SU-DHL-6 (cell line): ENCODE measurements at regions not wholly inside any gene's neighbourhood (a gene's known extent, or its start where the extent isn't known, plus 50 kb on each side); places are given as distances from the start of the nearest gene placed in this dataset.

Source experiments
- H2AFZ ChIP-seq: fragments of 200-600 bp; sonication (generic); 2 replicates; pipeline ENCODE4 v1.6.1; 2014; ENCODE audit warnings: low read depth, mild to moderate bottlenecking, moderate library complexity, mixed read lengths, antibody characterized with exemption, low read length; ENCODE audit not compliant: severe bottlenecking
- H3F3A ChIP-seq: fragments of 200-600 bp; shearing (Covaris generic); 2 replicates; pipeline ENCODE4 v1.6.0; 2016; ENCODE audit warnings: antibody characterized with exemption, mild to moderate bottlenecking; ENCODE audit not compliant: insufficient read depth
- H3K27ac ChIP-seq: fragments of 200-600 bp; sonication (generic); 2 replicates; pipeline ENCODE4 v1.5.1; 2016; ENCODE audit warnings: low read depth, mild to moderate bottlenecking, low read length, moderate library complexity, mixed read lengths
- H3K27me3 ChIP-seq: fragments of 200-600 bp; sonication (generic), shearing (Covaris generic); 2 replicates; pipeline ENCODE4 v1.6.0; 2014; ENCODE audit warnings: mild to moderate bottlenecking, low read length
- H3K36me3 ChIP-seq: fragments of 200-600 bp; sonication (generic); 2 replicates; pipeline ENCODE4 v1.6.1; 2014; ENCODE audit warnings: mild to moderate bottlenecking, low read length, mixed read lengths
- H3K4me2 ChIP-seq: fragments of 300-600, 200-600 bp; shearing (Covaris generic), sonication (generic); 2 replicates; pipeline ENCODE4 v1.6.0; 2014; ENCODE audit warnings: low read length, low read depth, mild to moderate bottlenecking; ENCODE audit not compliant: poor library complexity, severe bottlenecking
- H3K4me3 ChIP-seq: fragments of 200-600 bp; sonication (generic); 2 replicates; pipeline ENCODE4 v1.5.1; 2014; ENCODE audit warnings: antibody characterized with exemption, low read length, mild to moderate bottlenecking, mixed read lengths; ENCODE audit not compliant: insufficient read depth, poor library complexity, severe bottlenecking
- H3K79me2 ChIP-seq: fragments of 200-600 bp; sonication (generic); 2 replicates; pipeline ENCODE4 v1.6.1; 2014; ENCODE audit warnings: mild to moderate bottlenecking, low read length, moderate library complexity; ENCODE audit not compliant: insufficient read depth
- H3K9ac ChIP-seq: fragments of 200-600 bp; sonication (generic); 2 replicates; pipeline ENCODE4 v1.7.0; 2014; ENCODE audit warnings: mild to moderate bottlenecking, low read length
- H3K9me2 ChIP-seq: fragments of 200-600 bp; sonication (generic); replicated peaks from 2 replicates; pipeline ENCODE4 v1.6.1; 2014; ENCODE audit warnings: low read length; ENCODE audit not compliant: insufficient read depth
- H3K9me3 ChIP-seq: fragments of 200-600 bp; sonication (generic); 2 replicates; pipeline ENCODE4 v1.6.1; 2014; ENCODE audit warnings: low read length, mixed read lengths; ENCODE audit not compliant: insufficient read depth
- H4K20me1 ChIP-seq: fragments of 200-600 bp; sonication (generic); 2 replicates; pipeline ENCODE4 v1.6.1; 2014; ENCODE audit warnings: low read depth, mild to moderate bottlenecking, antibody characterized with exemption, low read length, moderate library complexity, mixed read lengths
- EZH2phosphoT487 ChIP-seq: fragments of 200-600 bp; sonication (generic), shearing (Covaris generic); conservative IDR thresholded peaks from 2 replicates; pipeline ENCODE4 v1.6.1; 2018; ENCODE audit warnings: mild to moderate bottlenecking, antibody characterized with exemption, low read length, moderate library complexity, mixed read lengths
- TF ChIP-seq, protein P1 (sequence below): fragments of 200-600 bp; sonication (generic); IDR thresholded peaks from one replicate; pipeline ENCODE4 v1.5.1; 2017; ENCODE audit warnings: antibody characterized with exemption, mild to moderate bottlenecking, low read length, moderate library complexity; ENCODE audit not compliant: insufficient read depth, poor library complexity, severe bottlenecking

DNA sequence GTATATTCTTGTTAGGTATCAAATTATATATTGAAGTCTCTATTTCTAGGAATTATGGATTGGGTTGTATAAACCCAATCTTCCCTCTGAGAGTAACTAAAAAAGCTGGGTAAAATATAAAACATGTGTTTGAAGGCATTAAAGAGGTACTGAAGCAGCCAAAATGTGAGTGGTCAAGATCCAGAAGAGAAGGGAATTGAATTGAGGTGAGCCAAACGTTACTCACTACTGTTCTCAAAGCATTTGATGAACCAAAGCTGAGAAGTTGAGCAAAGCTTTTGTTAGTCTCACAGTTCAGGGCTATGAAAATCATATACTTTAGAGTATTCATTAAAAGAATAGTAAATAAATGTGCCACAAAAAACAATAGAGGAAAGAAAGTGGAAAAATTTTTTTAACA lies 365.8 kb downstream of the BCKDHB start:
- no peaks in the 10 kb centered on the region for H3F3A ChIP-seq
- no peaks in the 10 kb centered on the region for H3K27me3 ChIP-seq
- no peak overlapping the region for H3K4me2 ChIP-seq
- H3K79me2 ChIP-seq: no peaks in the 10 kb centered on the region
- H3K27ac ChIP-seq: no peak overlapping the region
- no peaks in the 10 kb centered on the region for H4K20me1 ChIP-seq
- TF ChIP-seq EZH2phosphoT487: no peak
- TF ChIP-seq, protein P1, sequence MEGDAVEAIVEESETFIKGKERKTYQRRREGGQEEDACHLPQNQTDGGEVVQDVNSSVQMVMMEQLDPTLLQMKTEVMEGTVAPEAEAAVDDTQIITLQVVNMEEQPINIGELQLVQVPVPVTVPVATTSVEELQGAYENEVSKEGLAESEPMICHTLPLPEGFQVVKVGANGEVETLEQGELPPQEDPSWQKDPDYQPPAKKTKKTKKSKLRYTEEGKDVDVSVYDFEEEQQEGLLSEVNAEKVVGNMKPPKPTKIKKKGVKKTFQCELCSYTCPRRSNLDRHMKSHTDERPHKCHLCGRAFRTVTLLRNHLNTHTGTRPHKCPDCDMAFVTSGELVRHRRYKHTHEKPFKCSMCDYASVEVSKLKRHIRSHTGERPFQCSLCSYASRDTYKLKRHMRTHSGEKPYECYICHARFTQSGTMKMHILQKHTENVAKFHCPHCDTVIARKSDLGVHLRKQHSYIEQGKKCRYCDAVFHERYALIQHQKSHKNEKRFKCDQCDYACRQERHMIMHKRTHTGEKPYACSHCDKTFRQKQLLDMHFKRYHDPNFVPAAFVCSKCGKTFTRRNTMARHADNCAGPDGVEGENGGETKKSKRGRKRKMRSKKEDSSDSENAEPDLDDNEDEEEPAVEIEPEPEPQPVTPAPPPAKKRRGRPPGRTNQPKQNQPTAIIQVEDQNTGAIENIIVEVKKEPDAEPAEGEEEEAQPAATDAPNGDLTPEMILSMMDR: no peak
- no peaks in the 10 kb centered on the region for H3K9me2 ChIP-seq
- no peak overlapping the region for H3K4me3 ChIP-seq
- no peak overlapping the region for H3K9ac ChIP-seq
- H3K9me3 ChIP-seq: no peaks in the 10 kb centered on the region
- H3K36me3 ChIP-seq: no peaks in the 10 kb centered on the region
- H2AFZ ChIP-seq: no peak overlapping the region

DNA sequence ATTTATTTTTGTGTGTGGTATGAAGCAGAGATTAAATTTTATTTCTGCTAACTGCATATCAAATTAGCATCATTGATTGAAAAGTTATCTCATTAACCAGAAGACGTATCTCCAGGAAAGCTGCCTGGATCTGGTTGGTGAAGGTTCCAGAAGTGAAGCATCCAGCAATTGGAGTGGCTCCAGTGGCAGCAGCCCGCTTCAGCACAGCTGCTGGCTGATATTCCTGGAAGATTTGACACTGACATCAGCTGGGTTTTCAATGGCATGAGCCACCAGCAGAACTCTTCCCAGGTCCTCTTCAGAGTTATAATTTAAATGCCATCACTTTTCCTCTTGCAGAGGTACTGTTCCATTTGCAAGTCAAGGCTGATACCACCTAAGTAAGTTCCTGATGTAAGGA lies 363.5 kb downstream of the BCKDHB start:
- H2AFZ ChIP-seq: no peak overlapping the region
- H3K9me2 ChIP-seq: no peaks in the 10 kb centered on the region
- H4K20me1 ChIP-seq: no peaks in the 10 kb centered on the region
- no peaks in the 10 kb centered on the region for H3K27me3 ChIP-seq
- TF ChIP-seq EZH2phosphoT487: no peak
- TF ChIP-seq, protein P1: no peak
- H3F3A ChIP-seq: no peaks in the 10 kb centered on the region
- H3K9me3 ChIP-seq: no peaks in the 10 kb centered on the region
- H3K9ac ChIP-seq: no peak overlapping the region
- no peak overlapping the region for H3K4me3 ChIP-seq
- H3K36me3 ChIP-seq: no peaks in the 10 kb centered on the region
- no peak overlapping the region for H3K4me2 ChIP-seq
- H3K27ac ChIP-seq: no peak overlapping the region
- H3K79me2 ChIP-seq: no peaks in the 10 kb centered on the region

DNA sequence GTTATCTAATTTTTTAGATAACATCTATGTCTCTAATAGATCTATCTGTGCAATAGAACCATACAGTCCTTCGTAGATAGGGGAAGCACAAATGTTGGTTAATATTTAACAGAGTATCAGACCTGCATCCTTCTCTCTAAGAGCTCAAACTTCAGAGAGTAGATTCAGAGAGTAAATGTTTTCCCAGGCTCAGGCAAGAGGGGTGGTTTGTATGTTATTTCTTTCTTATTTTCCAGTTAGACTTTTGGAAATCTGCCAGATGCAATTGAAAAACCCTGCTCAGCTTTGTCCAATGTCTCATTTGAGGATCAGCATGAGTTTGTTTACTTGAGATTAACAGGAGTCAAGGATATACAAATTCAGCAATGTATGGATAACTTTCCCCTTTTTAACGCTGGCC lies 361.9 kb downstream of the BCKDHB start:
- no peaks in the 10 kb centered on the region for H4K20me1 ChIP-seq
- TF ChIP-seq, protein P1: no peak
- TF ChIP-seq EZH2phosphoT487: no peak
- no peaks in the 10 kb centered on the region for H3K9me3 ChIP-seq
- no peaks in the 10 kb centered on the region for H3K27me3 ChIP-seq
- no peaks in the 10 kb centered on the region for H3F3A ChIP-seq
- no peaks in the 10 kb centered on the region for H3K36me3 ChIP-seq
- H3K4me2 ChIP-seq: no peak overlapping the region
- H3K27ac ChIP-seq: no peak overlapping the region
- no peak overlapping the region for H3K9ac ChIP-seq
- H2AFZ ChIP-seq: no peak overlapping the region
- H3K4me3 ChIP-seq: no peak overlapping the region
- H3K79me2 ChIP-seq: no peaks in the 10 kb centered on the region
- H3K9me2 ChIP-seq: no peaks in the 10 kb centered on the region
